Fibroblast of skin of scalp (primary cell): ENCODE measurements at regions not wholly inside any gene's neighbourhood (a gene's known extent, or its start where the extent isn't known, plus 50 kb on each side); places are given as distances from the start of the nearest gene placed in this dataset.

Experiments
- DNase-seq: peaks from one replicate; pipeline ENCODE4 v3.0.0-alpha.2; 2013

DNA sequence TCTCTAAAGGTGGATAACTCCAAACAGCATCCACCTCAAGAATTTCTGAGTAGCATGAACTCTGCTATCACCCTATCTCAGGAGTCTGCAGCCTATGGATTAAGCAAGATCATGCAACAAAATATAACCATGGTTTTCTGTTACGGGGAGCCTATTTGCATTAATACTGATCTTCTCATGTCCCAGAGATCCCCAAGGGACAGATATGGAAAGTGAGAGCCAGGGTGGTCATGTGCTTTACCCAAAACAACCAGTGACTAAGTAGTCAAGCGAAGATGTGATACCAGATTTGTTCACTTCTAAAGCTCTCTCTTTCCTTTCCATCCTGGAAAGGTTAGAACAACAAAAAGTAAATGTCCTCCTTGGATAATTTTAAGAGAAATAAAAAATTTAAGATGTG lies 125.1 kb downstream of the PRRX1 start:
- no peak for DNase-seq

DNA sequence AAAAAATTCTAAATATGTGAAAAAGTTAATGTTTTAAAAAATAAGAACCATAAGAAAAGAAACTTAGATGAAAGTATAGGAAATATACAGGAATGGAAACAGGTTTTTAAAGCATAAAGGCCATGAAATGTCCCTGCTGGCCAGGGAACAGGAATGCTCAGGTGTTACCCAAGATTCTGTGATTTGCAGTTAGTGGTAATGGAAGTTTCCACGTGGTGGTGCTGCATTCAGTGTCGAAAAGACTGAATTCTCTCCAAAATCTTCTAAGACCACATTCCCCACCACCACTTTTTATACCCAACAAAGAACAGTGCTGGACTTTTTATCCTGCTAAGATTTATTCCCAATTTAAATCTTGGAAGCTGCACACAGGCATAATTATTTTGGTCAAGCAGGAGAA lies 126.2 kb downstream of the PRRX1 start:
- no peak for DNase-seq

DNA sequence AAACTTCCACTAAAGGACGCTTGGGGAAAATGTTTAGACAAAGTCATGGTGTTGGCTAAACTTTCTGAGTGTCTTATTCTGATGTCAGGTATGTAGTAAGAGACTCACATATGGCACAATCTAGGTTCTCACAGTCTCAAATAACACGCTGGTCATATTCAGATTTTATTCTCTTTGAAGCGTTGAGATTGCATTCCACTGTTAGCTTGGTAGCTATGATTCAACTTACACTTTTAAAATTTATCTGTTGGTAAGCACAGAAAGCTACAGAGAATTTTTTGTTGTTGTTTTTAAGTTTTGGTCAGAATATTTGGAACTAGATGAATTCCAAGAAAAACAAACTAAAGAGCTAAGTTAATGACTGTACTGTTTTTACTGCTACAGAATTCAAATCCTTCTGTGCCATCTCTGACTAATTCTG lies 126.7 kb downstream of the PRRX1 start:
- DNase-seq, result peak; percentile 54

DNA sequence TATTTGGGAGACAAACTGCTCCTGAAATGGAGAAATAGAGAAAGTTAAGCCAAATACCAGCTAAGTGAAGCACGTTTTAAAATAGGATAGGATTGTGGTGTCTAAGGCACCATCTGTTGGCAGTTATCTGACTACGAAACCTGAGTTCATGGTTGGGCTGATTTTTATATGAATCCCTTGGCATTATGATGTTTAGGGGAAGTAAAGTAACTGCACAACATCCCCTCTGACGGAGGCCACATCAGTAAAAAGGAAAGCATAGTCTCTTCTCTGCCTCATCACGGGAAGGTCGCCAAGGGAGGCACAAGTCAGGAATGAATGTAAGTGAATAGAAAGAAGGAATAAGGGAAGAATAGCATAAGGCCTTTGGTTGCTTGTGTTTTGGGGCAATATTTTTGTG lies 128.0 kb downstream of the PRRX1 start:
- peak; percentile 64 for DNase-seq

DNA sequence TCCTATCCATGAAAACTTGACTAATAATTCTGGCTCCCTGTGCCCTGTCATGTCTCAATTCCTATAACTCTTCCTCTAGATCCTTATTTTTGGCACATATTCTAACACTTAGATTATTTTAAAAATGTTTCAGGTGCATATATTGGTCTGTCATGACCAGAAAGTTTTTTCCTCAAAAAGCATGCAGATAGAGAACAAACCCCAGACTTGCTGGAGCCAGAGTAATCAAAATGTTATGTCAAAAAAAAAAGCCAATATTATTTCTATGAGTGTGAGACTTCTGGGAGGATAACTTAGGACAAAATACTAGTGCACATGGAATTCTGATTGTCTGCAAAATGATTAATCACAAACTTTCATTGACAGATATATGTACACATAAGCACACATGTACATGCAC lies 135.1 kb upstream of the MROH9 start:
- DNase-seq, result peak; percentile 37

DNA sequence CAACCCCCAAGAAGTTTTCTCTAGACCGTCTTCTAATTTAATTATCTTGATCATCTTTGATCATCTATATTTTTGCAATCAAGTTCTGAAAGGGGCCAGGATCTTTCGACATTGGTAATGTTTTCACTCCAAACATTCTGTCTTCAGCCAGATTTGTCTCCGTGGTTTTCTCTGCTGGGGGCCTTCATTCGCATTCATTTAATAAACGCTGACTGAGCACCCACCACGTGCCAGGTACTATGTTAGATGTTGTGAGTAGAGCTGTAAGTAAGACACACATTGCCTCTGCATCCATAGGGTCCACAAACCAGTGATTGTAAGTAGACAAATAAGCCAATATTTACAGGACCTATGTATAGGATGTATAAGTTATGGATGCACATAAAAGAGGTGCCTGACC lies 134.5 kb upstream of the MROH9 start:
- peak; percentile 45 for DNase-seq

DNA sequence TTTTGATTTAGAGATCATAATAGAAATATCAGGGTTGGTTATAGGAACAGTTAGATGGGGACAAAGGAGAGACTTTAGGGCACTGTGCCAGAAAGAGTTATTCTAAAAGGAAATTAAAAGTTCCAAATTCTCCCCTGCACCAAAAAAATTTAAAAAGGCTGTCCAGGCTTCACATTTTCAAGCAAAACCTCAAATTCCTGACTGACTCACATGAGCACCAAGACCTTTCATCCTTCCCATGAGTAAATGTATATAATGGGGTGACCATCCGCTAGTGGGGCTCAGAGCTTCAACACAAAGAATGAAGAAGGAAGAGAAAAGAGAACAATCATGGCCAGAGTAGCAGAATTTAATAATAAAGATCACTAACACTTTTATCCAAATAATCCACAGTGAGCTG lies 131.6 kb upstream of the MROH9 start:
- peak; percentile 45 for DNase-seq

DNA sequence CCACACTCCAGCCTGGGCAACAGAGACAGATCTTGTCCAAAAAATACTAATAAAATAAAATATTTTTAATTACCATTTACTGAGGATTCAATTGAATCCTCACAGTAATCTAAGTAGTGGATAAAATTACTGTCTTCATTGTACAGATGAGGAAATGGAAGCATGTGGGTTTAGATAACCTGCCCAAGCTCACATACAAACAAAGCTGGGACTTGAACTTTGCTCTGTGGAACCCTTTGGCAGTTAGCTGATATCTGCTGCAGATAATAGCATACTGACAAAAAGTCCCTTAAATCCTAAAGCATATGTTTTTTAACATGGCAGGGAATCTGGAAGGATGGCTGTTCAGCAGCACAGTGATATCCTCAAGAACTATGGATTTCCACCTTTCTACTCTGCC lies 130.9 kb upstream of the MROH9 start:
- DNase-seq, result no peak

DNA sequence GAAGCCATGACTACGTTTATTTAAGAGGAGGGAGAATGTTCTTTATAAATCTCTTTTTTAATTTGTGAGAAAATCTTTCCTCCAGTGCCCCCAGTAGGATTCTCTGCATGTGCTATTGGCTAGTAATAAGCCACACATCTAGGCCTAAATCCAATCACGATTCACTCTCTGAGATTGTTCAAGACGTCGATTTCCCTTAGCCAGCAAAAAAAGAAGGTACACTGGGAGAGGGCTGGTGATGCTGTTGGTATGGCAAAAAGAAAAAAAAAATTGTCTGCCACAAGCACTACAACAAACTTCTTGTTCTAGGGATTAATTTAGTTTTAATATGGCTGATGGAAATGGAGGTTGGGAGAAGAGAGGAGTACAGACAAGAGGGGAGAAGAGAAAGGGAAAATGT lies 130.5 kb upstream of the MROH9 start:
- DNase-seq, result no peak

DNA sequence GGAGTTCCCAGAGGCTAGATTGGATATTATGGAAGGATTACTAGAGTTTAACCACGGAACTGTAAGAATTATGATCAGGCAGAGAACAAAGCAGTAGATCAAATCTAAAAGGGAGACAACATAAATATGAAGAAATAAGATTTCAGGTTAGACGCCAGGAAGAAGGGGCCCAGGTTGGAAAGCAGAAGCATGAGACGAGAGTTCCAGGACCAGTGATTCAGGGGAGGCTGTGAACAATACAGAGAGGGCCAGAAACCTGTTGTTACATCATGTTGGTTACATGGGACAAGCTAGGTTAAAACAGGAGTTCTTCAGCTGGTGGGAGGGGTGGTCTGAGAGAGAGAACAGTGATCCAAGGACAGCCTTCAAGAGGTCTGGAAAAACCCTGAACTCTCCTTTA lies 128.4 kb upstream of the MROH9 start:
- DNase-seq, result no peak

DNA sequence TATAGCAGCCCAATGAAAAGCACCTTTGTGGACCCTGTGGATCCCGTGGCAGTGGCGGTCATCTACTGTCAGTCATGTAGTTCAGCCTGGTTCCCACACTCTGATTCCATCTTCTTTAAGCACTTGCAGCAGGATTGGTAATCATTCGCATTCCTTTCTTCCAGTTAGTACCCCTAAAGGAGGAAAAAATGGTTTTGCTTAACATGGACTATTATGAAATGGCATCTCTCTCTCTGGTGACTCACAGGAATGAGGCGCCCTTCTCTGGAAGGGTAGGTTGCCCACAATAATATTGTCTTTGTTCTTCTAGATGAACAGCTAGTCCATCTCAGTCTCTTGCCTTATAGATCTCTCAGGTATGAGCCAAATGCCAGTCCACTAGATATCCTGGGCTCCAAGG lies 127.9 kb upstream of the MROH9 start:
- peak; percentile 89 for DNase-seq

DNA sequence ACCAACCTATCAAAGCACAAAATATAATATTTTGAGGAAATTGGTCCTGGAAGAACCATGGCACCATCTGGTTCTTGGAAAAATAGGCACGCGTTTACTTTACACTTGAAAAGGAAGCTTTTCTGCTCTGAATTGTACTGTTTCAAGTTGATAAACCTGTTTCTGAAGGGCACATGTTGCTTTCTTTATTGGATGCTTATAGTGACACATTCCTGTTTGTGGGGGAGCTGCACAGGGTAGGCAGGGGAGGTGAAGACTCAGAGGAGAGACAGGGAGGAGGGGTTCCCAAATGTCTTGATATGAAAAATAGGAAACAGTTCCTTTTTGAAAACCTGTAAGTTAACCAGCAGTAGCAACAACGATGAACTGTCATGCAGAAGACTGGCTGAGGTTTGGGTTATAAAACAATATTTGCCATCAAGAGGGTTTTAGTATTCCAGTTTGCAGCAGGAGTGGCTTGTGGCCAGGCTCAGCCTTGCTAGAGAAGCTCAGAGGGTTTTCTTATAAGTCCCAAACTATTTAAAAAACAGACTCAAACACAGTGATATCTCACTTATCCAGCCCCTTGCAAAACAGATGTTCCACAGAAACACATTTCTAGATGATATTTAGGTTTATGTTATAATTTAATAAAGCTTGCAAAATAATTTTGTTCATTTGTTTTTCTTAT lies 127.0 kb upstream of the MROH9 start:
- DNase-seq, result no peak

DNA sequence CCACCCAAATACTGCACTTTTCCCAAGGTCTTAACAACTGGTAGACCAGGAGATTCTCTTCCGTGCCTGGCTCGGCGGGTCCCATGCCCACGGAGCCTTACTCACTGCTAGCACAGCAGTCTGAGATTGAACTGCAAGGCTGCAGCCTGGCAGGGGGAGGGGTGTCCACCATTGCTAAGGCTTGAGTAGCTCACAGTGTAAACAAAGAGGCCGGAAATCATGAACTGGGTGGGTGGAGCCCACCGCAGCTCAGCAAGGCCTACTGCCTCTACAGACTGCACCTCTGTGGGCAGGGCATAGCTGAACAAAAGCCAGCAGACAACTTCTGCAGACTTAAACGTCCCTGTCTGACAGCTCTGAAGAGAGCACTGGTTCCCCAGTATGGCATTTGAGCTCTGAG lies 124.3 kb upstream of the MROH9 start:
- DNase-seq, result peak; percentile 8

DNA sequence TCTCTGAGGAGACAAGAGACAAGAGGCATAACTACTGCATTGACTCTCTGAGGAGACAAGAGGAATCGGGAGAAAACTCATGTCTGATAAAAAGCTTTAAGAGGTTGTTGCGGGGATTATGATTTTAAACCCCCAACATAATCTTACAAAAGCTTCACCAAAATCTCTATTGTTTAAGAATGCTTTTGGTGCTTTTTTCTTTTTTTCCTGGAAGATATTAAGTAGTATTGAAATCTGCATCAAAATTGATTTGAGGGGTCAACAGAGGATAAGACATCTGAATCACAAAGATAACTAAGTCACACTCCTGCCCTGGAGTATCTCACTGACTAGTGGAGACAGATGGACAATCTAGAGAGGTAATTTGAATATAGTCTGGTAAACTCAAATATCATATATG lies 115.6 kb upstream of the MROH9 start:
- no peak for DNase-seq

DNA sequence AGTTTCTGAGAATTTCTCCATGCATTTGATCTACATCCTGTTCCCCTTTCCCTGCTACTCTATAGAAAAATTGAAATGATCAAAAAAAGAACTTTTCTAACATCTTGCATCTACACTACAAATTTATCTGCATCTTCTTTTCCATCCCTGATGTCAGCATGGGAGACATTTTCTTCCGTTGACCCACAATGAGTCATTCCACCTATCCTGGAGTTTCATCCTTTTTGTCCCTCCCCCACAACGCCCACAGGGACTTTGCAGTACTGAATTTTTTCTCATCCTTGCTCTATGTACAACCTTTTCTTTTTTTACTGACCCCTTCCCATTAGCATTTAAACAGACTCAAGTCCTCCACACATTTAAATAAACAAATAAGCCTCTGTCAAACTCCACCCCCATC lies 112.2 kb upstream of the MROH9 start:
- DNase-seq, result peak; percentile 12

DNA sequence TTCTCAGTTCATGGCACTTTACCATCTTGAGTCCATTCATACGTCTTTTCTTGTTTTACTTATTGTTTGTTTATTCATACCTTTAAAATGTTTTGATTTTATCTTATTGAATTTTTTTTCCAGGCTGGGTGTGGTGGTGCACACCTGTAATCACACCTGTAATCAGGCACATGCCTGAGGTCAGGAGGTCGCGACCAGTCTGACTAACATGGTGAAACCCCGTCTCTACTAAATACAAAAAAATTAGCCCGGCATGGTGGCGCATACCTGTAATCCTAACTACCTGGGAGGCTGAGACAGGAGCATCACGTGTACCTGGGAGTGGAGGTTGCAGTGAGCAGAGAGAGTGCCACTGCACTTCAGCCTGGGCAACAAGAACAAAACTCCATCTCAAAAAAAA lies 104.1 kb upstream of the MROH9 start:
- DNase-seq, result no peak

DNA sequence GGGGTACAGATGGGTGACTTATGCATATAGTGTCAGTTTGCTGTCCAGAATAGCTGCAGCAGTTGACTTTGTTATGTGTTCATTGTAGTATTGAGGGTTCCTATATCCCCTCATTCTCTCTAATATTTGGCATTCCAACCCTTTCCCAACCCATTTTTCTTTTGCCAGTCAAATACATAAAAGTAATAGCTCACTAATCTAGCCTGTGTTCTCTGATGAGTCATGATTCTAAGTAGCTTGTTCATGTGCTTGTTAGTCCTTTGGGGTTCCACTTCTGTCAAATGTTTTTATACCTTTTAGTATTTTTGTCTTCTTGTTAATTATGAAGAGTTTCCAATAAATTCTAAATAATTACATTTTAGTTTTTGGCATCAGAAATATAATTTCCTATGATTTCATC lies 99.2 kb upstream of the MROH9 start:
- DNase-seq, result peak; percentile 58

DNA sequence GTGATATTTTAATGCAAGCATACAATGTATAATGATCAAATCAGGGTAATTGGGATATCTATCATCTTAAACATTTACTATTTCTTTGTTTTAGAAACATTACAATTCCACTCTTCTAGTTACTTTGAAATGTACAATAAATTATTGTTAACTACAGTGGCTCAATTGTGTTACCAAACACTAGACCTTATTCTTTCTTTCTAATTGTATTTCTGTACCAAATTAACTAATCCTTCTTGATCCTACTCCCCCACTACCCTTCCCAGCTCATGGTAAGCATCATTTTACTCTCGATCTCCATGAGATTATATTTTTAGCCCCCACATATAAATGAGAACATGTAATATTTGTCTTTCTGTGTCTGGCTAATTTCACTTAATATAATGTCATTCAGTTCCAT lies 95.0 kb upstream of the MROH9 start:
- DNase-seq, result no peak

DNA sequence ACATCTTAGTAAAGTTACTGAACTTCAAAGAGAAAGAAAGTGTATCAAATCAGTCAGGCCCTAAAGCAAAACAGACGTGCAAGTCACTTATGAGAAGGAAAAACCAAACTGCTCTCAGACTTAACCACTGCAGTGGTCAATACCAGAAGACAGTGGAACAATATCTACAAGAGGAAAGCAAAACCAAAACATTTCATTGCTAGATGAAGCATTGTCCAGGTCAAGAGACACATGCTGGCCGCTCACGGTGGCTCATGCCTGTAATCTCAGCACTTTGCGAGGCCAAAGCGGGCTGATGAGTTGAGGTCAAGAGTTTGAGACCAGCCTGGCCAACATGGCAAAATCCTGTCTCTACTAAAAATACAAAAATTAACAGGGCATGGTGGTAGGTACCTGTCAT lies 82.0 kb upstream of the MROH9 start:
- DNase-seq, result no peak

DNA sequence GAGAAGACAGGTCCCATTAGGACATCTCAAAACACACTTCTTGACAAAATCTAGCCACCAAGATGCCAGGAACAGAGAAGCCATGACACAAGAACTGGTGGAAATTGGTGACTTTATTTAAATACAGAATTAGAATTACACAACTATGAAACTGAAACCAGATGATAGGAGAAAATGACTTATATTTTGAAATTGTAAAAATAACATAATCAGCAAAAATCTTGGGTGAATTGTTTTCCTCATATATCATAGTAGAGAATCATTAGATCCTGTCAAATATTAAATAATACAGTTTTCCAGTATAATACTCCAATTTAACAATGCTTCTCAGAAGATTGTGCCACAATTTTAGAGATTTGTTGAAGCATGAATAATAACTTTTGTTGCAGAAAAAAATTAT lies 81.5 kb upstream of the MROH9 start:
- DNase-seq, result no peak

DNA sequence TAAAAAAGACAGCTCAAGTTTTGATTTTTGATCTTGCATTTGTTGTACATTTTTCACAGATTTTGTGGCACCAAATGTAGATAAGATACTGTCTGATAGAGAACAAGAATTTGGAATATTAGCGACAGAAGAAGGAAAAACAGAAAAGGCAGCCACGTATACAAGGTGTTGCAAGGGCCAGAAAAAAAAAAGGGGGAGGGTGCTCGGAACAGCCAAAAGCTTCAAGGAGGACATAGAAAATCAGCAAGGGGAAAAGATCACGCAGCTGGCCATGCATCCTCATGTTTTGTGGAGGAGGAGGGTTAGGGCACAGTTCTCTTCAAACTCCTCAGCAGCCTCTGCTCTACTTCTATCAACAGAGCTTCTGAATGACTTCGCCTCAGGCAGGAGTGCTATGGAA lies 80.7 kb upstream of the MROH9 start:
- no peak for DNase-seq

DNA sequence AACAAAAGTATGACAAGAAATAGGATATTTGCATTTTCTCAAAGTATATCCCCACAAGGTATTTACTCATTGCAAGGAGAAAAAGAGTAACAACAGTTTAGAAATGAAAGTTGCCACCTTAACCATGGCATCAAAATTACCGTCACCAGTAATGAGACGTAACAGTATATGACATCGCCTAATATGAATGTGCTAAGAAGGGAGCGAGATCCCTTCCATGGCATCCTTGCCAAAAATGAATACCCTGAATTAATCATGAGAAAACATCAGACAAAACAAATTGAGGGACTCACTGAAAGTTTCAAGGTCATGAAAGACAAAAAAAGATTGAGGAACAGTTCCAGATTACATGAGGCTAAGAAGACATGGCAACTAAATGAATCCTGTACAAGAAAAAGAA lies 78.9 kb upstream of the MROH9 start:
- DNase-seq, result peak; percentile 38

DNA sequence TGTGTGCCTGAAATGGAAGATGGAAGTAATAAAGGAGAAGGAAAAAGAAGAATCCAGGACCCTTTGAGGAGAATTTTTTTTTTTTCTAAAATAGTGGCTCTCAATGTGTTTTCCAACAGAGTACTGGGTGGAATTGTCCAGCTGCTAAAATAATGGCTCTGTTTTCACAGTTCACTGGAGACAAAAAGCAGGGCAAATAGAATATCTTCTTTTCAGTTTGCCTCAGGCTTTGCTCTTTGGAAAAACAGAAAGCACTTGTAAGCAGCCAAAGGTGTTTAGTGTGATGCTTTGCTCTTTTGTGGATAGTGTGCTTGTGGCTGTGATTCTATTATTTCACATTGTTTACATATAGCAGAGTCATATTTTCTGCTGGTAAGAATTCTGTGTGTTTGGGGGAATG lies 77.4 kb upstream of the MROH9 start:
- no peak for DNase-seq

DNA sequence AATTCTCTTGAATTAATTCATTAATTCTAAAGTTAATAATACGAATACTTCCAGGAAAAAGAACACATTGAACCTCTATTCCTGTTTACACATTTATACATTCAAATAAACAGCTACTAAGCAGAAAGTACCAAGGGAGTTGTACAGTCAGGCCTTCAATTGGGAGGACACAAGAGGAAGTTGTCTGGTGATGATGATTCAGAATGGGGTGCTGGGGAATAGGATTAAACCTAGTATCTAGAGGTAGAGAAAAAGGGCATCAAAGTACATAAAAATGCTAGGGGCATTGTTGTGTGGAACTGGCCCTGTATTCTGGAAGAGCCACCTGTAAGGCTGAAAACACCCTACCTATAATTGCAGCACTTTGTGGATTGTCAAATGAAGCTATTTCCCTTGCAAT lies 71.7 kb upstream of the MROH9 start:
- DNase-seq, result no peak

DNA sequence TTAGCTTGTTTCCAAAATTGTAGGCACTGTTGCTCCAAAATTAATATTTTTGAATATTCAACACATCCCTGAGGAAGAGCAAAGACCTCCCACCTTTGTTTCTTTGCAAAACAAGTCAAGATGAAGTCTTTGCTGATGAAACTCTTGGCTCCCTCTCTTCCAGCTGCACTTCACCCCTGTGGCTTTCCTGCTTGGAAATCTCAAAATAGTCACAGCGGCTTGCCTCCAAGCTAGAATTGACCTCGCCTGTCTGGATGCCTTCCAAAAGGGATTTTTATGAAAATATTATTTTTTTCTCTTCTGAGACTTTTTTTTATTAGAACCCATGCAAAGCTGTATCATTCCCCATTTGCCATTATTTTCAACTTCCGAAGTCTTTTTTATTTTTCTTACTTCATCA lies 71.1 kb upstream of the MROH9 start:
- peak; percentile 83 for DNase-seq
